Esophagus squamous epithelium (tissue), 4 donors: ENCODE measurements at regions not wholly inside any gene's neighbourhood (a gene's known extent, or its start where the extent isn't known, plus 50 kb on each side); places are given as distances from the start of the nearest gene placed in this dataset.

Source experiments
- POLR2A ChIP-seq, 4 donors: fragments of 450-650 bp; IDR thresholded peaks; one replicate each; pipeline ENCODE4 v1.6.1; 2017; ENCODE audit warnings: antibody characterized with exemption in 4 of 4, mild to moderate bottlenecking in 4 of 4, moderate library complexity in 3 of 4
- TF ChIP-seq, protein P1 (sequence below), 6 experiments: fragments of 450-650 bp in 4 of 6; fragments of 200-600 bp in 2 of 6; sonication (generic) in 2 of 6; IDR thresholded peaks; one replicate each; pipeline ENCODE4 v1.5.1; 2016 to 2019; ENCODE audit warnings: antibody characterized with exemption in 6 of 6, mild to moderate bottlenecking in 4 of 6, moderate library complexity in 4 of 6

DNA sequence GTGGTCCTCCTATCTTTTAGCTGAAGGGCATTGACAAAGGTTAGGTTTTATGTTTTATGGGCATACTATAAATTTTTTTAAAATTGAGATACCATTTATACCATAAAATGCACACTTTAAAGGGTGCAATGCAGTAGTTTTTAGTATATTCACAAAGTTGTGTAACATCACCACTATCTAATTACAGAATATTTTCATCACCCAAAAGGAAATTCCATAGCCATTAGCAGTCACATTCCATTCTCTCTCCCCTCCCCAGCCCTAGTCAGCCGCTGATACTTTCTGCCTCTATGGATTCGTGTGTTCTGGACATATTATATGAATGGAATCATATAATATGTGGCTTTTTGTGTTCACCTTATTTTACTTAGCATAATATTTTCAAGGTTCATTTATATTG lies 135.8 kb upstream of the B3GALT2 start:
- TF ChIP-seq, protein P1, sequence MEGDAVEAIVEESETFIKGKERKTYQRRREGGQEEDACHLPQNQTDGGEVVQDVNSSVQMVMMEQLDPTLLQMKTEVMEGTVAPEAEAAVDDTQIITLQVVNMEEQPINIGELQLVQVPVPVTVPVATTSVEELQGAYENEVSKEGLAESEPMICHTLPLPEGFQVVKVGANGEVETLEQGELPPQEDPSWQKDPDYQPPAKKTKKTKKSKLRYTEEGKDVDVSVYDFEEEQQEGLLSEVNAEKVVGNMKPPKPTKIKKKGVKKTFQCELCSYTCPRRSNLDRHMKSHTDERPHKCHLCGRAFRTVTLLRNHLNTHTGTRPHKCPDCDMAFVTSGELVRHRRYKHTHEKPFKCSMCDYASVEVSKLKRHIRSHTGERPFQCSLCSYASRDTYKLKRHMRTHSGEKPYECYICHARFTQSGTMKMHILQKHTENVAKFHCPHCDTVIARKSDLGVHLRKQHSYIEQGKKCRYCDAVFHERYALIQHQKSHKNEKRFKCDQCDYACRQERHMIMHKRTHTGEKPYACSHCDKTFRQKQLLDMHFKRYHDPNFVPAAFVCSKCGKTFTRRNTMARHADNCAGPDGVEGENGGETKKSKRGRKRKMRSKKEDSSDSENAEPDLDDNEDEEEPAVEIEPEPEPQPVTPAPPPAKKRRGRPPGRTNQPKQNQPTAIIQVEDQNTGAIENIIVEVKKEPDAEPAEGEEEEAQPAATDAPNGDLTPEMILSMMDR (IDR thresholded peaks at IDR 0.05), result no peak
- no peak for TF ChIP-seq POLR2A (IDR thresholded peaks at IDR 0.05)
